Erythroblast (primary cell): ENCODE measurements at regions not wholly inside any gene's neighbourhood (a gene's known extent, or its start where the extent isn't known, plus 50 kb on each side); places are given as distances from the start of the nearest gene placed in this dataset.

ENCODE experiments used
- GATA1 ChIP-seq: IDR thresholded peaks from 2 replicates; pipeline ENCODE4 v1.6.1; 2011; ENCODE audit warnings: low read depth, mild to moderate bottlenecking, control low read depth, low read length, moderate library complexity
- POLR2A ChIP-seq: IDR thresholded peaks from 2 replicates; pipeline ENCODE4 v1.6.1; 2011; ENCODE audit warnings: mild to moderate bottlenecking, low read length

DNA sequence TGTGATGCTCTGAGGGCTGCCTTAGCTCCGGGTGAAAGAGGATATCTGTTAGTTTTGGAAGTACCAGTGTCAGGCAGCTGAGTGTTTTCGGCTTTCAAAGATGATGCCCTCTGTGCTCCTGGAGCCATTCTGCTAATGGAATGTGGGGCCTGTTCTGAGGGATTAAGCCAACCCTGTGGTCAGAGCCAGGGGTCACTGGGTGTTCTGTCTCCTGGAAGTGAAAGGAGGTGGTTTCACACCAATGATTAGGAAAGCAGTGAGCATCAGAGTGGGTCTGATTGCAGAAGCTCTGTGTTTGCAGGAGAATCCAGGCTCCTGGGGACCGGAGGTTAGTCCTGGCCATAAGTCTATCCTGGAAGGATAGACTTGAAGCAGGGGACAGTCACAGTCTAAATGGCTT is 94.6 kb downstream of the UQCRFS1 start:
- TF ChIP-seq POLR2A: no peak
- no peak for TF ChIP-seq GATA1
